ENCODE measurements at regions not wholly inside any gene's neighbourhood (a gene's known extent, or its start where the extent isn't known, plus 50 kb on each side); places are given as distances from the start of the nearest gene placed in this dataset.

- TF ChIP-seq NFYB (IDR thresholded peaks at IDR 0.05; ENCODE audit: insufficient read depth, low read depth, low read length): no peak
- TF ChIP-seq EGR1 (IDR thresholded peaks at IDR 0.05; ENCODE audit: borderline replicate concordance in 1 of 2, low read depth in 2 of 2, low read length in 2 of 2): no peak
- TF ChIP-seq RB1 (IDR thresholded peaks at IDR 0.05; ENCODE audit: borderline replicate concordance): no peak
These were observed 1176.2 kb downstream of the DNAJB9 start (continued) for GRCh38 chr7:109745677-109746410.

- no peak overlapping the region for H3K4me2 ChIP-seq (ENCODE audit: control insufficient read depth, insufficient read depth)
- TF ChIP-seq ATF3 (IDR thresholded peaks at IDR 0.05; ENCODE audit: borderline replicate concordance, extremely low read depth, low read depth, low read length): no peak
- no peak for TF ChIP-seq TCF7 (IDR thresholded peaks at IDR 0.05; ENCODE audit: borderline replicate concordance)
- TF ChIP-seq TAF1 (IDR thresholded peaks at IDR 0.05; ENCODE audit: borderline replicate concordance, low read depth, low read length): no peak
- no peak for TF ChIP-seq YBX1 (IDR thresholded peaks at IDR 0.05)
- TF ChIP-seq PAX8 (IDR thresholded peaks at IDR 0.05): no peak
These were observed 1181.6 kb downstream of the DNAJB9 start for GRCh38 chr7:109751241-109751640.

More at GRCh38 chr7:109751241-109751640, 1181.6 kb downstream of the DNAJB9 start:
- BruUV-seq (replicated peaks): no TSS peak
- no peak for ATAC-seq
- Histone ChIP-seq H3K4me3 (no peak overlapping the region), H3K27me3 (replicated peaks in 1 of 2; ENCODE audit: control insufficient read depth in 2 of 2, insufficient read depth in 2 of 2, low read length in 1 of 2) (no peaks in the 10 kb centered on the region), H4K20me1 (ENCODE audit: control insufficient read depth, insufficient read depth) (no peaks in the 10 kb centered on the region), H3K27ac (ENCODE audit: control insufficient read depth, insufficient read depth) (no peak overlapping the region), H3K9me3 (replicated peaks; ENCODE audit: control insufficient read depth, insufficient read depth, low read length) (no peaks in the 10 kb centered on the region), H3K9ac (ENCODE audit: control insufficient read depth, insufficient read depth, low read length) (no peak overlapping the region), H3K36me3 (ENCODE audit: control insufficient read depth in 2 of 2, insufficient read depth in 2 of 2, low read length in 1 of 2) (no peaks in the 10 kb centered on the region), H3K4me1 (ENCODE audit: control insufficient read depth, insufficient read depth, low read length) (no peaks in the 10 kb centered on the region), H2AFZ (ENCODE audit: control insufficient read depth, low read depth, low read length) (no peak overlapping the region), H3K79me2 (ENCODE audit: control insufficient read depth, insufficient read depth, low read length) (no peaks in the 10 kb centered on the region)
- ChIA-PET SMC1A (ENCODE audit: uncharacterized antibody, unreplicated experiment) (no interaction called here), CTCF (no interaction called here), POLR2A (no interaction called here), RAD21 (ENCODE audit: unreplicated experiment) (no interaction called here)
- intact Hi-C loops (cut with micrococcal nuclease; ENCODE audit: unreplicated experiment): no loop called here
- in situ Hi-C loops (cut with MboI): no loop called here
- no peak for FAIRE-seq
- no peak for DNase-seq (ENCODE audit: low read depth, low spot score)
- WGBS (ENCODE audit: insufficient coverage, insufficient replicate concordance, low lambda C conversion rate, missing lambda C conversion rate): 17% methylated on average over 1 of the region's 4 CpGs
